ENCODE measurements at regions not wholly inside any gene's neighbourhood (a gene's known extent, or its start where the extent isn't known, plus 50 kb on each side); places are given as distances from the start of the nearest gene placed in this dataset.

DNA sequence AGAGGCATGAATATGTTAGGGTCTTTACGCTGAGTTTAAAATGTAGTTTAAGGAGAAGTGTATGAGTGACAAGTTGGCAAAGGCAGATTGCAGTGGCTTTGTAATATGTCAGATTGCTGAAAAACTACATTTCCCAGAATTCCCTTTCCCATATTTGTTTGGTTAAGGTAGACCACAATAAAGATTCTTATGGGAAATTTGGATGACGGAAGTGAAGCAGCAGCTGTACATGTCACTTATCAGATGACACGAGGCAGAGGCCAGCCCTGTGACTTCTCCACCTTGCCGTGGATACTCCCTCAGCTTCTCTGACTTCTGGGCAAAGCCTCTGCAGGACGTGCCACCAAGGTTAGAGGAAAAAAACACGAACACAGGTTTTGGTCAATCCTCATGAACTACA, 229.7 kb upstream of the DKK2 start:
- TF ChIP-seq POLR2A (IDR thresholded peaks at IDR 0.05) (no peak), CTCF (IDR thresholded peaks at IDR 0.05) (no peak)
